ENCODE measurements at regions not wholly inside any gene's neighbourhood (a gene's known extent, or its start where the extent isn't known, plus 50 kb on each side); places are given as distances from the start of the nearest gene placed in this dataset.

DNA sequence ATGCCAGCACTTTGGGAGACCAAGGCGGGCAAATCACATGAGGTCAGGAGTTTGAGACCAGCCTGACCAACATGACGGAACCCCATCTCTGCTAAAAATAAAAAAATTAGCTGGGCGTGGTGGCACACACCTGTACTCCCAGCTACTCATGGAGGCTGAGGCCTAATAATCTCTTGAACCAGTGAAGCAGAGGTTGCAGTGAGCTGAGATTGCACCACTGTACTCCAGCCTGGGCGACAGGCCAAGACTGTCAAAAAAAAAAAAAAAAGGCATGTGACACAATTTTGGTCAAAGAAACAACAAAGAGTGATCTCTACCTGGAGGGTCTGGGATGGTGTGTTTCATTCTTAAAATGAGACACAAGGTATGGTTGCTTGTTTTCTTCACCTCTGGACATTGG is 188.2 kb upstream of the HS3ST1 start:
- Mint-ChIP-seq H3K27me3 (ENCODE audit: insufficient read depth) (no peaks in the 10 kb centered on the region), H3K27ac (no peak overlapping the region), H3K36me3 (ENCODE audit: low read depth) (no peaks in the 10 kb centered on the region), H3K9me3 (no peaks in the 10 kb centered on the region), H3K4me3 (no peak overlapping the region), H3K4me1 (no peaks in the 10 kb centered on the region)
- Histone ChIP-seq H3K27ac (ENCODE audit: low read depth, low read length) (no peak overlapping the region), H3K27me3 (ENCODE audit: control insufficient read depth, insufficient read depth, low read length, poor library complexity, severe bottlenecking) (no peaks in the 10 kb centered on the region), H3K36me3 (ENCODE audit: control insufficient read depth, insufficient read depth, low read length) (no peaks in the 10 kb centered on the region), H3K9me3 (ENCODE audit: control insufficient read depth, low read length) (no peaks in the 10 kb centered on the region), H3K9ac (ENCODE audit: extremely low read depth, low read length, poor library complexity, severe bottlenecking) (no peak overlapping the region), H3K4me3 (ENCODE audit: low read length) (no peak overlapping the region), H3K4me1 (ENCODE audit: control insufficient read depth, insufficient read depth, low read length) (no peaks in the 10 kb centered on the region)
- WGBS, 2 experiments (ENCODE audit: insufficient coverage in 1 of 2, insufficient read length in 1 of 2), result 70 to 89% methylated on average over 3 to 4 of the region's 4 CpGs
- no peak for DNase-seq
- TF ChIP-seq, protein P1, sequence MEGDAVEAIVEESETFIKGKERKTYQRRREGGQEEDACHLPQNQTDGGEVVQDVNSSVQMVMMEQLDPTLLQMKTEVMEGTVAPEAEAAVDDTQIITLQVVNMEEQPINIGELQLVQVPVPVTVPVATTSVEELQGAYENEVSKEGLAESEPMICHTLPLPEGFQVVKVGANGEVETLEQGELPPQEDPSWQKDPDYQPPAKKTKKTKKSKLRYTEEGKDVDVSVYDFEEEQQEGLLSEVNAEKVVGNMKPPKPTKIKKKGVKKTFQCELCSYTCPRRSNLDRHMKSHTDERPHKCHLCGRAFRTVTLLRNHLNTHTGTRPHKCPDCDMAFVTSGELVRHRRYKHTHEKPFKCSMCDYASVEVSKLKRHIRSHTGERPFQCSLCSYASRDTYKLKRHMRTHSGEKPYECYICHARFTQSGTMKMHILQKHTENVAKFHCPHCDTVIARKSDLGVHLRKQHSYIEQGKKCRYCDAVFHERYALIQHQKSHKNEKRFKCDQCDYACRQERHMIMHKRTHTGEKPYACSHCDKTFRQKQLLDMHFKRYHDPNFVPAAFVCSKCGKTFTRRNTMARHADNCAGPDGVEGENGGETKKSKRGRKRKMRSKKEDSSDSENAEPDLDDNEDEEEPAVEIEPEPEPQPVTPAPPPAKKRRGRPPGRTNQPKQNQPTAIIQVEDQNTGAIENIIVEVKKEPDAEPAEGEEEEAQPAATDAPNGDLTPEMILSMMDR (conservative IDR thresholded peaks at IDR 0.05), result no peak

DNA sequence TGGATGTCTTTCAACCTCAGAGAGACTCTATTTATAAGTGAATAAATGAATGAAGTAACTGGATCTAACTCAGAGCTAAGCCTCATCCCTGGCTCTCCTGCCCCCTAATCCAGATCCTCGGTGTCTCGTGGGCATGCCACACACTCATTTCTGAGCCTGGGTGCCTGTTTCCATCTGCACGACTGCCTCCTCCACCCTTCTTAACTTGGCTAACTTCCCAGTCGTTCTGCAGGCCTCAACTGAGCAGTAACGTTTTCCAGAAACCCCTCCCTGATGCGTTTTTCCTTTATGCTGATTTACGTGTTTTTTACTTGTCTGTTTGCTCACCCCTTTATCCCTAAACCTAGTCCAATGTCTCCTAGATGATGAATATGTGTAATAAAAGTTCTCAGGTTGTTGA is 186.9 kb upstream of the HS3ST1 start:
- Mint-ChIP-seq H3K4me3 (no peak overlapping the region), H3K4me1 (no peaks in the 10 kb centered on the region), H3K27ac (no peak overlapping the region), H3K36me3 (ENCODE audit: low read depth) (no peaks in the 10 kb centered on the region), H3K9me3 (no peaks in the 10 kb centered on the region), H3K27me3 (ENCODE audit: insufficient read depth) (no peaks in the 10 kb centered on the region)
- TF ChIP-seq, protein P1 (conservative IDR thresholded peaks at IDR 0.05), result no peak
- H3K4me3 ChIP-seq (ENCODE audit: low read length), result no peak overlapping the region
- H3K27ac ChIP-seq (ENCODE audit: low read depth, low read length), result no peak overlapping the region
- WGBS, 2 experiments (ENCODE audit: insufficient coverage in 1 of 2, insufficient read length in 1 of 2), result 89 to 93% methylated on average over 5 to 7 of the region's 7 CpGs
- H3K4me1 ChIP-seq (ENCODE audit: control insufficient read depth, insufficient read depth, low read length), result no peaks in the 10 kb centered on the region
- H3K9ac ChIP-seq (ENCODE audit: extremely low read depth, low read length, poor library complexity, severe bottlenecking), result no peak overlapping the region
- DNase-seq, result no peak
- no peaks in the 10 kb centered on the region for H3K36me3 ChIP-seq (ENCODE audit: control insufficient read depth, insufficient read depth, low read length)
- no peaks in the 10 kb centered on the region for H3K9me3 ChIP-seq (ENCODE audit: control insufficient read depth, low read length)
- H3K27me3 ChIP-seq (ENCODE audit: control insufficient read depth, insufficient read depth, low read length, poor library complexity, severe bottlenecking), result no peaks in the 10 kb centered on the region

DNA sequence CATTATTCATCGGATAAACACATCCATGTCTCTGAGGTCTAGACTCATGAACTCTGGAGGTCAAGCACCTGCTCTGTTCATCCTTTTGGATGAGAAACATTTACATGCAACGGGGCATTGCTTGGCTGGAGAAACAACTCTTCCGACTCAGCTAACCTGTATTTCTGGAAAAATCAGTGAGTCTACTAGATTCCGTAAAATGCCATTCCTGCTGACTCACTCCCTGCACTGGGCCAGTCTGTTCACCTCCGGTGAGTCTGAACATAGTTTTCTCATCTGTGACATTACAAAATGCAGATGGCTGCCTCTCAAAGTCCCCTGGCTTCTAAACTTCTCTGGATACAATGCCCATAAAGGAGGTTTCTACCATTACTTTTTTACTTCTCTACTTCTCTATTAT is 185.7 kb upstream of the HS3ST1 start:
- Mint-ChIP-seq H3K27ac (no peak overlapping the region), H3K36me3 (ENCODE audit: low read depth) (no peaks in the 10 kb centered on the region), H3K27me3 (ENCODE audit: insufficient read depth) (no peaks in the 10 kb centered on the region), H3K9me3 (no peaks in the 10 kb centered on the region), H3K4me1 (no peaks in the 10 kb centered on the region), H3K4me3 (no peak overlapping the region)
- Histone ChIP-seq H3K27ac (ENCODE audit: low read depth, low read length) (no peak overlapping the region), H3K36me3 (ENCODE audit: control insufficient read depth, insufficient read depth, low read length) (no peaks in the 10 kb centered on the region), H3K9ac (ENCODE audit: extremely low read depth, low read length, poor library complexity, severe bottlenecking) (no peak overlapping the region), H3K9me3 (ENCODE audit: control insufficient read depth, low read length) (no peaks in the 10 kb centered on the region), H3K27me3 (ENCODE audit: control insufficient read depth, insufficient read depth, low read length, poor library complexity, severe bottlenecking) (no peaks in the 10 kb centered on the region), H3K4me1 (ENCODE audit: control insufficient read depth, insufficient read depth, low read length) (no peaks in the 10 kb centered on the region), H3K4me3 (ENCODE audit: low read length) (no peak overlapping the region)
- TF ChIP-seq, protein P1 (conservative IDR thresholded peaks at IDR 0.05), result no peak
- WGBS, 2 experiments (ENCODE audit: insufficient coverage in 1 of 2, insufficient read length in 1 of 2), result 92% methylated on average over 5 of the region's 5 CpGs
- no peak for DNase-seq
